AG09309 (cell line): ENCODE measurements at regions not wholly inside any gene's neighbourhood (a gene's known extent, or its start where the extent isn't known, plus 50 kb on each side); places are given as distances from the start of the nearest gene placed in this dataset.

Experiments
- DNase-seq: peaks from one replicate; pipeline ENCODE4 v3.0.0-alpha.2; 2010; ENCODE audit warnings: low read depth
- H3K4me3 ChIP-seq: 2 replicates; pipeline ENCODE4 v1.5.1; 2011; ENCODE audit warnings: mild to moderate bottlenecking, low read depth, low read length, moderate library complexity; ENCODE audit not compliant: control insufficient read depth
- CTCF ChIP-seq: IDR thresholded peaks from 2 replicates; pipeline ENCODE4 v1.5.1; 2011; ENCODE audit warnings: mild to moderate bottlenecking, low read depth, low read length, inconsistent platforms; ENCODE audit not compliant: insufficient read depth, control insufficient read depth; ENCODE audit errors: missing control alignments

- H3K4me3 ChIP-seq, result no peak overlapping the region
- DNase-seq, result no peak
- no peak for TF ChIP-seq CTCF
These were observed 1416.1 kb downstream of the PCDH7 start for GRCh38 chr4:32136081-32136787.

- no peak for TF ChIP-seq CTCF
- H3K4me3 ChIP-seq, result no peak overlapping the region
- DNase-seq, result peak; percentile 60
These were observed 1420.5 kb downstream of the PCDH7 start for GRCh38 chr4:32140636-32141035.

- TF ChIP-seq CTCF, result no peak
- no peak for DNase-seq
- no peak overlapping the region for H3K4me3 ChIP-seq
These were observed 1421.9 kb downstream of the PCDH7 start for GRCh38 chr4:32142075-32142474.

- TF ChIP-seq CTCF, result no peak
- H3K4me3 ChIP-seq, result no peak overlapping the region
- DNase-seq, result no peak
These were observed 1425.8 kb downstream of the PCDH7 start for GRCh38 chr4:32145987-32146386.

GRCh38 chr4:32147446-32148085 lies 1427.4 kb downstream of the PCDH7 start:
- no peak for TF ChIP-seq CTCF

GRCh38 chr4:32148111-32148666 lies 1428.0 kb downstream of the PCDH7 start:
- TF ChIP-seq CTCF, result no peak
- H3K4me3 ChIP-seq, result no peak overlapping the region
- DNase-seq, result no peak

More at GRCh38 chr4:32147446-32148085, 1427.4 kb downstream of the PCDH7 start:
- H3K4me3 ChIP-seq, result no peak overlapping the region
- DNase-seq, result no peak

GRCh38 chr4:32158961-32159360 lies 1438.8 kb downstream of the PCDH7 start:
- no peak for TF ChIP-seq CTCF
- no peak overlapping the region for H3K4me3 ChIP-seq
- DNase-seq, result no peak
